Mesenchymal stem cell (in vitro differentiated cells and primary cell): ENCODE measurements at regions not wholly inside any gene's neighbourhood (a gene's known extent, or its start where the extent isn't known, plus 50 kb on each side); places are given as distances from the start of the nearest gene placed in this dataset.

Experiments used
- DNase-seq: peaks from one replicate; pipeline ENCODE4 v3.0.0-alpha.2; 2013
- H2AFZ ChIP-seq: one replicate; pipeline ENCODE4 v1.6.1; 2013; ENCODE audit warnings: low read depth, mild to moderate bottlenecking, control low read depth, inconsistent platforms, low read length, moderate library complexity
- H2AK5ac ChIP-seq: 2 replicates; pipeline ENCODE4 v1.6.1; 2013; ENCODE audit warnings: low read length, moderate library complexity, mild to moderate bottlenecking, inconsistent platforms; ENCODE audit not compliant: severe bottlenecking
- H2BK120ac ChIP-seq: one replicate; pipeline ENCODE4 v1.6.1; 2013; ENCODE audit warnings: low read depth, mild to moderate bottlenecking, inconsistent platforms, low read length, moderate library complexity
- H2BK12ac ChIP-seq, 2 experiments: one replicate each; pipeline ENCODE4 v1.6.1; 2013; ENCODE audit warnings: inconsistent platforms in 2 of 2, low read length in 2 of 2, mild to moderate bottlenecking in 2 of 2, moderate library complexity in 2 of 2, control low read depth in 1 of 2
- H2BK15ac ChIP-seq: one replicate; pipeline ENCODE4 v1.6.1; 2013; ENCODE audit warnings: mild to moderate bottlenecking, low read depth, inconsistent platforms; ENCODE audit not compliant: poor library complexity, severe bottlenecking
- H2BK5ac ChIP-seq: 2 replicates; pipeline ENCODE4 v1.6.1; 2013; ENCODE audit warnings: low read depth, mild to moderate bottlenecking, low read length, control low read depth, inconsistent platforms; ENCODE audit not compliant: poor library complexity, severe bottlenecking
- H3K14ac ChIP-seq, 2 experiments: one replicate each; pipeline ENCODE4 v1.6.1; 2013; ENCODE audit warnings: inconsistent platforms in 2 of 2, low read length in 2 of 2, control low read depth in 1 of 2, mild to moderate bottlenecking in 1 of 2, moderate library complexity in 1 of 2
- H3K18ac ChIP-seq, 2 experiments: one replicate each; pipeline ENCODE4 v1.6.1; 2013; ENCODE audit warnings: inconsistent platforms in 2 of 2, low read length in 2 of 2, control low read depth in 1 of 2, low read depth in 1 of 2, mild to moderate bottlenecking in 1 of 2
- H3K23ac ChIP-seq, 2 experiments: one replicate each; pipeline ENCODE4 v1.6.1; 2013; ENCODE audit warnings: inconsistent platforms in 2 of 2, low read length in 2 of 2, mild to moderate bottlenecking in 2 of 2, moderate library complexity in 2 of 2, control low read depth in 1 of 2
- H3K27ac ChIP-seq: 2 replicates; pipeline ENCODE4 v1.5.1; 2013; ENCODE audit warnings: mild to moderate bottlenecking, moderate library complexity, low read length, control low read depth, inconsistent platforms; ENCODE audit not compliant: poor library complexity, severe bottlenecking
- H3K27me3 ChIP-seq, 2 experiments: 2 replicates each; pipeline versions ENCODE4 v1.6.1 to v1.7.0; 2013; ENCODE audit warnings: low read length in 2 of 2, mild to moderate bottlenecking in 2 of 2, moderate library complexity in 2 of 2, control low read depth in 1 of 2, inconsistent platforms in 1 of 2; ENCODE audit not compliant: control insufficient read depth in 1 of 2, insufficient read depth in 1 of 2
- H3K36me3 ChIP-seq, 2 experiments: 2 replicates each; pipeline versions ENCODE4 v1.6.1 to v1.7.0; 2013; ENCODE audit warnings: low read length in 2 of 2, control low read depth in 1 of 2, inconsistent platforms in 1 of 2, low read depth in 1 of 2, mild to moderate bottlenecking in 1 of 2; ENCODE audit not compliant: insufficient read depth in 2 of 2, control insufficient read depth in 1 of 2
- H3K4ac ChIP-seq, 2 experiments: one replicate each; pipeline ENCODE4 v1.6.1; 2013; ENCODE audit warnings: inconsistent platforms in 2 of 2, low read length in 2 of 2, mild to moderate bottlenecking in 2 of 2, moderate library complexity in 2 of 2, control low read depth in 1 of 2, low read depth in 1 of 2
- H3K4me1 ChIP-seq: 2 replicates; pipeline ENCODE4 v1.6.1; 2013; ENCODE audit warnings: low read depth, low read length, control low read depth; ENCODE audit not compliant: control insufficient read depth, insufficient read depth
- H3K4me2 ChIP-seq: 2 replicates; pipeline ENCODE4 v1.6.1; 2013; ENCODE audit warnings: low read length, mild to moderate bottlenecking, inconsistent platforms; ENCODE audit not compliant: poor library complexity, severe bottlenecking
- H3K4me3 ChIP-seq, 2 experiments: 2 replicates each; pipeline versions ENCODE4 v1.5.1 to v1.7.0; 2013; ENCODE audit warnings: low read length in 2 of 2, mild to moderate bottlenecking in 2 of 2, control low read depth in 1 of 2, low read depth in 1 of 2; ENCODE audit not compliant: insufficient read depth in 1 of 2
- H3K79me1 ChIP-seq: replicated peaks from 2 replicates; pipeline ENCODE4 v1.6.1; 2013; ENCODE audit warnings: mild to moderate bottlenecking, control low read depth, low read length, inconsistent platforms; ENCODE audit not compliant: poor library complexity, severe bottlenecking
- H3K9ac ChIP-seq: 2 replicates; pipeline ENCODE4 v1.7.0; 2013; ENCODE audit warnings: mild to moderate bottlenecking, low read length, moderate library complexity
- H3K9me3 ChIP-seq: 2 replicates; pipeline ENCODE4 v1.7.0; 2013; ENCODE audit warnings: mild to moderate bottlenecking, low read length; ENCODE audit not compliant: control insufficient read depth
- H4K8ac ChIP-seq: one replicate; pipeline ENCODE4 v1.6.1; 2013; ENCODE audit warnings: inconsistent platforms, mild to moderate bottlenecking, low read length, moderate library complexity
- H4K91ac ChIP-seq: one replicate; pipeline ENCODE4 v1.6.1; 2013; ENCODE audit warnings: mild to moderate bottlenecking, low read length, inconsistent platforms
- WGBS: methylation state at CpG from one replicate; pipeline ENCODE4 v1.1.7; 2013; ENCODE audit warnings: mixed read lengths; 5-methylcytosine and 5-hydroxymethylcytosine counted together

DNA sequence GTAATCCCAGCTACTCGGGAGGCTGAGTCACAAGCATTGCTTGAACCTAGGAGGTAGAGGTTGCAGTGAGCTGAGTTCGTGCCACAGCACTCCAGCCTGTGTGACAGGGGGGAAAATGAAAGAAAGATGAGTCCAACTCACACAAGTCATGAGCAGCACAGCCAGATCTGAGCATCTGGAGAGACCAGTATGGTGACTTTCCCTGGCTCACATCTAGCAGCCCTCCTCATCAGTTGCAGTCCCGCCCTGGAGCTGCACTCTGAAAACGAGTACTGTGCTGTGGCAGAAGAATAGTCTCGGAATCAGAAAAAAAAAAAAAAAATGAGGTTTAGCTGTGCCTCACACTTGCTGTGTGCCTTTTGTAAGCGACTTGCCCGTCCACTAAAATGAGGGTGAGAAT, 74.4 kb upstream of the TRIB2 start:
- Histone ChIP-seq H3K36me3 (no peaks in the 10 kb centered on the region), H4K91ac (no peak overlapping the region), H2BK5ac (no peak overlapping the region), H3K18ac (peak overlapping the region in 1 of 2 experiments; percentile 50), H4K8ac (no peak overlapping the region), H3K4ac (no peak overlapping the region), H3K27ac (no peak overlapping the region), H3K4me2 (no peak overlapping the region), H2BK12ac (no peak overlapping the region), H3K9me3 (no peaks in the 10 kb centered on the region), H3K4me3 (no peak overlapping the region), H3K79me1 (no peaks in the 10 kb centered on the region), H3K4me1 (no peaks in the 10 kb centered on the region), H3K23ac (no peak overlapping the region), H2AFZ (no peak overlapping the region), H2AK5ac (no peak overlapping the region), H3K14ac (no peak overlapping the region), H2BK15ac (no peak overlapping the region), H3K9ac (no peak overlapping the region), H2BK120ac (no peak overlapping the region), H3K27me3 (peaks cover 0 to 21% of the 10 kb centered on the region in 2 experiments)
- WGBS, result 86% methylated on average over 7 of the region's 7 CpGs
- no peak for DNase-seq

DNA sequence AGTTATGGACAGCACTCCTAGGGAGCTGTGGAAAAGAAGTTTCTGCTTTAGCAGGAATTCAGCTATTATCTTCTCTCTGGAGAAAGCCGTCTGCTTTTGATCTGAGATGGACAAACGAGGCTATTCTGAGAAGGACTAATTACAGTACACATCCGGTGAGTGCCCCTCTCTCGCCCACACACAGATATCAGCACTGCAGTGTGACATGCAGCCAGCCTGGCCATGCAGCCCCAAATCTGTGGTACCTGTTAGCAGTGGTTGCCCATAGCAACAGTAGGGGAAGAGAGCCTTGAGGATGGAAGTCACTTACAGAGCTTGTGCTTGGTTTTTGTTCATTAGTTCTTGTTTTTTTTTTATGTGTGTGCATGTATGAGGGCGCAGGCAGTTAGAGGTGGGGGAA, 73.9 kb upstream of the TRIB2 start:
- no peak overlapping the region for H2AK5ac ChIP-seq

GRCh38 chr2:12649602-12650400, 66.9 kb upstream of the TRIB2 start:
- 85% methylated on average over 10 of the region's 10 CpGs for WGBS
- no peak overlapping the region for H2AK5ac ChIP-seq

More for the DNA sequence above, 73.9 kb upstream of the TRIB2 start:
- H2BK15ac ChIP-seq, result no peak overlapping the region
- H3K4ac ChIP-seq, result no peak overlapping the region
- no peaks in the 10 kb centered on the region for H3K9me3 ChIP-seq
- no peak overlapping the region for H2BK5ac ChIP-seq
- H3K4me2 ChIP-seq, result no peak overlapping the region
- H3K27ac ChIP-seq, result no peak overlapping the region
- no peak overlapping the region for H3K9ac ChIP-seq
- no peak overlapping the region for H3K23ac ChIP-seq
- H3K27me3 ChIP-seq, result peaks cover 0 to 25% of the 10 kb centered on the region in 2 experiments
- no peak overlapping the region for H3K18ac ChIP-seq
- H3K4me1 ChIP-seq, result no peaks in the 10 kb centered on the region
- H3K79me1 ChIP-seq, result no peaks in the 10 kb centered on the region
- no peak overlapping the region for H4K8ac ChIP-seq
- no peak for DNase-seq
- H4K91ac ChIP-seq, result no peak overlapping the region
- no peak overlapping the region for H3K4me3 ChIP-seq
- H3K36me3 ChIP-seq, result no peaks in the 10 kb centered on the region
- H2AFZ ChIP-seq, result no peak overlapping the region
- WGBS, result 70% methylated on average over 5 of the region's 5 CpGs
- H2BK120ac ChIP-seq, result no peak overlapping the region
- H3K14ac ChIP-seq, result no peak overlapping the region
- H2BK12ac ChIP-seq, result no peak overlapping the region

GRCh38 chr2:12651641-12652040, 65.1 kb upstream of the TRIB2 start:
- H4K8ac ChIP-seq, result no peak overlapping the region
- H3K4me1 ChIP-seq, result no peaks in the 10 kb centered on the region
- H3K4ac ChIP-seq, result no peak overlapping the region
- no peak for DNase-seq
- peaks cover 0 to 53% of the 10 kb centered on the region in 2 experiments for H3K27me3 ChIP-seq
- no peak overlapping the region for H3K4me3 ChIP-seq
- no peak overlapping the region for H2BK5ac ChIP-seq
- H2AFZ ChIP-seq, result no peak overlapping the region
- H3K9ac ChIP-seq, result no peak overlapping the region
- no peak overlapping the region for H3K4me2 ChIP-seq
- no peaks in the 10 kb centered on the region for H3K36me3 ChIP-seq
- no peak overlapping the region for H3K27ac ChIP-seq
- no peak overlapping the region for H2BK12ac ChIP-seq
- no peak overlapping the region for H3K14ac ChIP-seq
- H3K23ac ChIP-seq, result no peak overlapping the region
- H4K91ac ChIP-seq, result no peak overlapping the region
- H2BK15ac ChIP-seq, result no peak overlapping the region
- no peaks in the 10 kb centered on the region for H3K79me1 ChIP-seq
- H3K18ac ChIP-seq, result no peak overlapping the region
- H2AK5ac ChIP-seq, result no peak overlapping the region
- H2BK120ac ChIP-seq, result no peak overlapping the region
- 93% methylated on average over 8 of the region's 8 CpGs for WGBS
- no peaks in the 10 kb centered on the region for H3K9me3 ChIP-seq

More at GRCh38 chr2:12649602-12650400, 66.9 kb upstream of the TRIB2 start:
- no peaks in the 10 kb centered on the region for H3K79me1 ChIP-seq
- H3K18ac ChIP-seq, result no peak overlapping the region
- no peak overlapping the region for H3K4me3 ChIP-seq
- H4K91ac ChIP-seq, result peak overlapping the region; percentile 25
- no peak overlapping the region for H3K27ac ChIP-seq
- no peak overlapping the region for H3K4me2 ChIP-seq
- H2AFZ ChIP-seq, result no peak overlapping the region
- no peak overlapping the region for H2BK120ac ChIP-seq
- peaks cover 0 to 53% of the 10 kb centered on the region in 2 experiments for H3K27me3 ChIP-seq
- H2BK5ac ChIP-seq, result no peak overlapping the region
- H3K14ac ChIP-seq, result no peak overlapping the region
- H2BK12ac ChIP-seq, result no peak overlapping the region
- no peaks in the 10 kb centered on the region for H3K36me3 ChIP-seq
- no peak overlapping the region for H3K9ac ChIP-seq
- H3K4ac ChIP-seq, result no peak overlapping the region
- no peak overlapping the region for H4K8ac ChIP-seq
- no peak overlapping the region for H3K23ac ChIP-seq
- no peaks in the 10 kb centered on the region for H3K9me3 ChIP-seq
- no peaks in the 10 kb centered on the region for H3K4me1 ChIP-seq
- no peak overlapping the region for H2BK15ac ChIP-seq
- DNase-seq, result no peak
